ENCODE measurements at regions not wholly inside any gene's neighbourhood (a gene's known extent, or its start where the extent isn't known, plus 50 kb on each side); places are given as distances from the start of the nearest gene placed in this dataset.

GRCh38 chr3:81887448-81887847 lies 126.0 kb upstream of the GBE1 start:
- no peak overlapping the region for H2BK5ac ChIP-seq (ENCODE audit: low read depth, low read length, poor library complexity, severe bottlenecking)
- no peak overlapping the region for H2BK120ac ChIP-seq (ENCODE audit: low read depth, low read length)
- DNase-seq: no peak
- no peak overlapping the region for H2BK15ac ChIP-seq (ENCODE audit: low read depth, poor library complexity, severe bottlenecking)
- H3K4me2 ChIP-seq (ENCODE audit: low read length, poor library complexity, severe bottlenecking): no peak overlapping the region
- no peaks in the 10 kb centered on the region for H3K27me3 ChIP-seq (ENCODE audit: control insufficient read depth in 1 of 2, insufficient read depth in 1 of 2, low read length in 2 of 2)
- no peaks in the 10 kb centered on the region for H3K79me1 ChIP-seq (replicated peaks; ENCODE audit: low read length, poor library complexity, severe bottlenecking)
- H3K18ac ChIP-seq (ENCODE audit: low read depth in 1 of 2, low read length in 2 of 2): no peak overlapping the region
- no peak overlapping the region for H2BK12ac ChIP-seq (ENCODE audit: low read length in 2 of 2)
- H3K4ac ChIP-seq (ENCODE audit: low read depth in 1 of 2, low read length in 2 of 2): no peak overlapping the region
- H3K14ac ChIP-seq (ENCODE audit: low read length in 2 of 2): no peak overlapping the region
- H2AFZ ChIP-seq (ENCODE audit: low read depth, low read length): no peak overlapping the region
- H3K9ac ChIP-seq (ENCODE audit: low read length): no peak overlapping the region
- no peak overlapping the region for H3K27ac ChIP-seq (ENCODE audit: low read length, poor library complexity, severe bottlenecking)
- no peak overlapping the region for H3K23ac ChIP-seq (ENCODE audit: low read length in 2 of 2)
- no peak overlapping the region for H4K91ac ChIP-seq (ENCODE audit: low read length)
- H3K4me3 ChIP-seq (ENCODE audit: insufficient read depth in 1 of 2, low read depth in 1 of 2, low read length in 2 of 2): no peak overlapping the region
- no peaks in the 10 kb centered on the region for H3K4me1 ChIP-seq (ENCODE audit: control insufficient read depth, insufficient read depth, low read depth, low read length)
- H3K9me3 ChIP-seq (ENCODE audit: control insufficient read depth, low read length): no peaks in the 10 kb centered on the region
- H4K8ac ChIP-seq (ENCODE audit: low read length): no peak overlapping the region
- no peak overlapping the region for H2AK5ac ChIP-seq (ENCODE audit: low read length, severe bottlenecking)
- H3K36me3 ChIP-seq (ENCODE audit: control insufficient read depth in 1 of 2, insufficient read depth in 2 of 2, low read depth in 1 of 2, low read length in 2 of 2): no peaks in the 10 kb centered on the region

DNA sequence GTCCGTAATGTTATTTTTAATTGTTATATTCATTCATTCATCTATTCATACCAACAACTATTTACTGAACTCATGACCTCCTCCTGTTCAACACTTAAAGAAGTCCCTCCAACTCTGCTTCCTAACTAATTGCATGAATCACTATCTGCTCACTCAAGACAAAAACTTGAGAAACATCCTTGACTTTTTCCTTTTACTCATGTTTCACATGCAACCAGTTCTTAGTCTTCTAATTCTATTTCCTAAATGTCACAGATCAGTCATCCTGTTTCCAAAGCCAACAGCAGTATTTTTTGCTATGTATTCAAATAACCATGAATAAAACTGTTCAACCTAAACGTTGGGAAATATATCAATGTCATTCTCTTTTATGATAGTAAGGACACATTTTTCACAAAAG lies 124.6 kb upstream of the GBE1 start:
- Histone ChIP-seq H2BK15ac (ENCODE audit: low read depth, poor library complexity, severe bottlenecking) (no peak overlapping the region), H4K8ac (ENCODE audit: low read length) (no peak overlapping the region), H4K91ac (ENCODE audit: low read length) (no peak overlapping the region), H2AFZ (ENCODE audit: low read depth, low read length) (no peak overlapping the region), H3K4me3 (ENCODE audit: insufficient read depth in 1 of 2, low read depth in 1 of 2, low read length in 2 of 2) (no peak overlapping the region), H3K23ac (ENCODE audit: low read length in 2 of 2) (no peak overlapping the region), H3K79me1 (replicated peaks; ENCODE audit: low read length, poor library complexity, severe bottlenecking) (no peaks in the 10 kb centered on the region), H3K36me3 (ENCODE audit: control insufficient read depth in 1 of 2, insufficient read depth in 2 of 2, low read depth in 1 of 2, low read length in 2 of 2) (no peaks in the 10 kb centered on the region), H3K4ac (ENCODE audit: low read depth in 1 of 2, low read length in 2 of 2) (no peak overlapping the region), H2BK120ac (ENCODE audit: low read depth, low read length) (no peak overlapping the region), H2BK12ac (ENCODE audit: low read length in 2 of 2) (no peak overlapping the region), H2AK5ac (ENCODE audit: low read length, severe bottlenecking) (no peak overlapping the region), H3K18ac (ENCODE audit: low read depth in 1 of 2, low read length in 2 of 2) (no peak overlapping the region), H3K4me2 (ENCODE audit: low read length, poor library complexity, severe bottlenecking) (no peak overlapping the region), H3K27me3 (ENCODE audit: control insufficient read depth in 1 of 2, insufficient read depth in 1 of 2, low read length in 2 of 2) (no peaks in the 10 kb centered on the region), H3K9ac (ENCODE audit: low read length) (no peak overlapping the region), H3K27ac (ENCODE audit: low read length, poor library complexity, severe bottlenecking) (no peak overlapping the region), H2BK5ac (ENCODE audit: low read depth, low read length, poor library complexity, severe bottlenecking) (no peak overlapping the region), H3K9me3 (ENCODE audit: control insufficient read depth, low read length) (no peaks in the 10 kb centered on the region), H3K4me1 (ENCODE audit: control insufficient read depth, insufficient read depth, low read depth, low read length) (no peaks in the 10 kb centered on the region), H3K14ac (ENCODE audit: low read length in 2 of 2) (no peak overlapping the region)
- no peak for DNase-seq
- WGBS: 100% methylated on average over 1 of the region's 2 CpGs

GRCh38 chr3:81884791-81885190 lies 123.3 kb upstream of the GBE1 start:
- Histone ChIP-seq H2BK12ac (ENCODE audit: low read length in 2 of 2) (no peak overlapping the region), H4K8ac (ENCODE audit: low read length) (no peak overlapping the region), H3K27me3 (ENCODE audit: control insufficient read depth in 1 of 2, insufficient read depth in 1 of 2, low read length in 2 of 2) (no peaks in the 10 kb centered on the region), H3K4ac (ENCODE audit: low read depth in 1 of 2, low read length in 2 of 2) (no peak overlapping the region), H3K79me1 (replicated peaks; ENCODE audit: low read length, poor library complexity, severe bottlenecking) (no peaks in the 10 kb centered on the region), H3K4me2 (ENCODE audit: low read length, poor library complexity, severe bottlenecking) (no peak overlapping the region), H2BK15ac (ENCODE audit: low read depth, poor library complexity, severe bottlenecking) (no peak overlapping the region), H4K91ac (ENCODE audit: low read length) (no peak overlapping the region), H2BK5ac (ENCODE audit: low read depth, low read length, poor library complexity, severe bottlenecking) (no peak overlapping the region), H2AFZ (ENCODE audit: low read depth, low read length) (no peak overlapping the region), H3K23ac (ENCODE audit: low read length in 2 of 2) (no peak overlapping the region), H3K14ac (ENCODE audit: low read length in 2 of 2) (no peak overlapping the region), H3K4me1 (ENCODE audit: control insufficient read depth, insufficient read depth, low read depth, low read length) (no peaks in the 10 kb centered on the region), H3K9me3 (ENCODE audit: control insufficient read depth, low read length) (no peaks in the 10 kb centered on the region), H3K18ac (ENCODE audit: low read depth in 1 of 2, low read length in 2 of 2) (no peak overlapping the region), H3K4me3 (ENCODE audit: insufficient read depth in 1 of 2, low read depth in 1 of 2, low read length in 2 of 2) (no peak overlapping the region), H3K9ac (ENCODE audit: low read length) (no peak overlapping the region), H3K36me3 (ENCODE audit: control insufficient read depth in 1 of 2, insufficient read depth in 2 of 2, low read depth in 1 of 2, low read length in 2 of 2) (no peaks in the 10 kb centered on the region), H2AK5ac (ENCODE audit: low read length, severe bottlenecking) (no peak overlapping the region), H3K27ac (ENCODE audit: low read length, poor library complexity, severe bottlenecking) (no peak overlapping the region), H2BK120ac (ENCODE audit: low read depth, low read length) (no peak overlapping the region)
- DNase-seq: no peak
- WGBS: 98% methylated on average over 3 of the region's 3 CpGs

GRCh38 chr3:81876826-81877225 lies 115.4 kb upstream of the GBE1 start:
- H3K27ac ChIP-seq (ENCODE audit: low read length, poor library complexity, severe bottlenecking): no peak overlapping the region
- no peak overlapping the region for H3K9ac ChIP-seq (ENCODE audit: low read length)

More at GRCh38 chr3:81876826-81877225, 115.4 kb upstream of the GBE1 start:
- H3K9me3 ChIP-seq (ENCODE audit: control insufficient read depth, low read length): no peaks in the 10 kb centered on the region
- no peak overlapping the region for H3K4me3 ChIP-seq (ENCODE audit: insufficient read depth in 1 of 2, low read depth in 1 of 2, low read length in 2 of 2)
- no peak overlapping the region for H3K23ac ChIP-seq (ENCODE audit: low read length in 2 of 2)
- no peaks in the 10 kb centered on the region for H3K36me3 ChIP-seq (ENCODE audit: control insufficient read depth in 1 of 2, insufficient read depth in 2 of 2, low read depth in 1 of 2, low read length in 2 of 2)
- H2AK5ac ChIP-seq (ENCODE audit: low read length, severe bottlenecking): no peak overlapping the region
- H3K4me1 ChIP-seq (ENCODE audit: control insufficient read depth, insufficient read depth, low read depth, low read length): peaks cover 2% of the 10 kb centered on the region
- H3K27me3 ChIP-seq (ENCODE audit: control insufficient read depth in 1 of 2, insufficient read depth in 1 of 2, low read length in 2 of 2): no peaks in the 10 kb centered on the region
- no peaks in the 10 kb centered on the region for H3K79me1 ChIP-seq (replicated peaks; ENCODE audit: low read length, poor library complexity, severe bottlenecking)
- no CpG with 5 or more reads among the region's 1 CpG for WGBS
- no peak overlapping the region for H3K4me2 ChIP-seq (ENCODE audit: low read length, poor library complexity, severe bottlenecking)
- no peak overlapping the region for H3K4ac ChIP-seq (ENCODE audit: low read depth in 1 of 2, low read length in 2 of 2)
- H2BK120ac ChIP-seq (ENCODE audit: low read depth, low read length): no peak overlapping the region
- H4K91ac ChIP-seq (ENCODE audit: low read length): no peak overlapping the region
- no peak overlapping the region for H2BK15ac ChIP-seq (ENCODE audit: low read depth, poor library complexity, severe bottlenecking)
- no peak overlapping the region for H2AFZ ChIP-seq (ENCODE audit: low read depth, low read length)
- H2BK5ac ChIP-seq (ENCODE audit: low read depth, low read length, poor library complexity, severe bottlenecking): no peak overlapping the region
- DNase-seq: no peak
- H3K14ac ChIP-seq (ENCODE audit: low read length in 2 of 2): no peak overlapping the region
- H4K8ac ChIP-seq (ENCODE audit: low read length): no peak overlapping the region
- no peak overlapping the region for H3K18ac ChIP-seq (ENCODE audit: low read depth in 1 of 2, low read length in 2 of 2)
- no peak overlapping the region for H2BK12ac ChIP-seq (ENCODE audit: low read length in 2 of 2)

Measured in mesenchymal stem cell (in vitro differentiated cells and primary cell).